HL-60 (cell line): ENCODE measurements at regions not wholly inside any gene's neighbourhood (a gene's known extent, or its start where the extent isn't known, plus 50 kb on each side); places are given as distances from the start of the nearest gene placed in this dataset.

Source experiments
- DNase-seq, 2 experiments: peaks; one replicate each; pipeline ENCODE4 v3.0.0-alpha.2; 2010 to 2020; ENCODE audit warnings: low read depth in 1 of 2, low spot score in 1 of 2
- H3K27ac ChIP-seq: fragments of 250-450 bp; sonication (Bioruptor Pico); replicated peaks from 2 replicates; pipeline ENCODE4 v1.5.1; 2020; ENCODE audit warnings: mild to moderate bottlenecking, moderate library complexity
- H3K27me3 ChIP-seq: fragments of 250-450 bp; sonication (Bioruptor Pico); 2 replicates; pipeline ENCODE4 v1.5.1; 2021; ENCODE audit warnings: mild to moderate bottlenecking, moderate library complexity; ENCODE audit not compliant: insufficient read depth, poor library complexity, severe bottlenecking
- H3K4me3 ChIP-seq: replicated peaks from 2 replicates; pipeline ENCODE4 v1.5.1; 2011; ENCODE audit warnings: mild to moderate bottlenecking, control low read depth, low read length; ENCODE audit not compliant: insufficient read depth
- CTCF ChIP-seq: IDR thresholded peaks from one replicate; pipeline ENCODE4 v1.5.1; 2011; ENCODE audit warnings: low read length, control low read depth, inconsistent platforms; ENCODE audit not compliant: insufficient read depth
- GABPA ChIP-seq: IDR thresholded peaks from 2 replicates; pipeline ENCODE4 v1.6.1; 2012; ENCODE audit warnings: low read depth
- POLR2AphosphoS5 ChIP-seq: IDR thresholded peaks from 2 replicates; pipeline ENCODE4 v1.6.1; 2012; ENCODE audit warnings: low read depth
- REST ChIP-seq: IDR thresholded peaks from 2 replicates; pipeline ENCODE4 v1.6.1; 2012; ENCODE audit warnings: low read depth; ENCODE audit not compliant: insufficient replicate concordance
- SPI1 ChIP-seq: IDR thresholded peaks from 2 replicates; pipeline ENCODE4 v1.6.1; 2012; ENCODE audit warnings: low read depth, mild to moderate bottlenecking, borderline replicate concordance

DNA sequence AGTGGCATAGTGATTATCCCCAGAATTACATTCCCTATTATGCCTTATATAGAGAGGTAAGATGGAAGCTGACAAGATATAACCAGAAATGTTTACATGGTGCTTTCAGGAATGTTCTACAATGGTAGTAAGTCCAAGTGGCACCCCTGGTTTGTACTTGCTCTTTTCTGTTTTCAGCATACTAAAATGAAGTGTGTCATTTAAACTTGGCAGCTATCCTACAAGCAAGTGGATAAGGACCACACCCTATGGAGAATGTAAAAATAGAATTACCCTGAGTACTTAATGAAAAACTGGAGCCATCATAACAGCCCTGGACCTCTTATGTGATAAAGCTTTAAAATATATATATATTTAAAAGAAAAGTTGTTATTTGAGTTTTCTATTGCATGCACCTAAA, 1012.7 kb upstream of the CADM2 start:
- no peak overlapping the region for H3K27ac ChIP-seq
- no peak for TF ChIP-seq REST
- no peak for TF ChIP-seq SPI1
- no peak for TF ChIP-seq GABPA
- no peak for TF ChIP-seq CTCF
- TF ChIP-seq POLR2AphosphoS5 = no peak
- DNase-seq = no peak
- no peak overlapping the region for H3K4me3 ChIP-seq
- no peaks in the 10 kb centered on the region for H3K27me3 ChIP-seq

DNA sequence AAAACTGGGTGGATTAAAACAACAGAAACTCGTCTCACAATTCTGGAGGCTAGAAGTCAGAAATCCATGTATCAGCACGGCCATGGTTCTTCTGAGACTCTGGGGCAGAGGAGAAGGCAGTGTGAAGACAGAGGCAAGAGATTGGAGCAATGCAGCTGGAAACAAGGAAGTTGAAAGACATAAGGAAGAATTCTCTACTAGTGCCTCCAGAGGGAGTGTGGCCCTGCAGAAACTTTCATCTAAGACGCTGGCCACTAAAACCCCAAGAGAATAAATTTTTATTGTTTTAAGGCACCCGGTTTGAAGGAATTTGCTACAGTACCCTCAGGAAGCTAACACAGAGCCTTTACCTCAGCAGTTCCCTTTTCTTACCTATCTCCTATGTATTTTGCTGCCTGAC, 1012.2 kb upstream of the CADM2 start:
- H3K27me3 ChIP-seq = no peaks in the 10 kb centered on the region
- H3K27ac ChIP-seq = no peak overlapping the region
- no peak for TF ChIP-seq REST
- no peak for TF ChIP-seq GABPA
- TF ChIP-seq CTCF = no peak
- no peak for TF ChIP-seq POLR2AphosphoS5
- no peak for TF ChIP-seq SPI1
- H3K4me3 ChIP-seq = no peak overlapping the region
- no peak for DNase-seq

DNA sequence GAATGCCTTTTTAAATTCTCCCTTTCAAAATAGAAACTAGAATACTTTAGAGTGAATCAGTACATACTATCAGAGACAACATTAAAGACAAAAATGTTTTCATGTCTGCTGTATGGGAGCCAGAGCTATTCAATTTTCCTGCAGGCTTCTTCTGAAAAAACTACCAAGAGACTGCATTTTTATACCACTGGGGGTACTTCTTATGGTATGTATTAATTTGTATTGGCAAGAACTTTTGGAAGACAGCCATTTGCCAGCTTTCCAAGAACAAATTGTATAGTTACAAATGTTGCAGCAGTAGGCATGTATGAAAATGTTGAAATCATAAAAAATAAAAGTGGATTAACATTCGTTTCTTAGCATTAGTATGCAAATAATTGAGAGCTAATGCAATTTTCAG, 1010.0 kb upstream of the CADM2 start:
- no peaks in the 10 kb centered on the region for H3K27me3 ChIP-seq
- TF ChIP-seq GABPA (no peak), CTCF (no peak), SPI1 (no peak), REST (no peak), POLR2AphosphoS5 (no peak)
- DNase-seq = no peak
- H3K27ac ChIP-seq = no peak overlapping the region
- no peak overlapping the region for H3K4me3 ChIP-seq
